ENCODE measurements at regions not wholly inside any gene's neighbourhood (a gene's known extent, or its start where the extent isn't known, plus 50 kb on each side); places are given as distances from the start of the nearest gene placed in this dataset.

- TF ChIP-seq POLR2A (IDR thresholded peaks at IDR 0.05), result no peak
- TF ChIP-seq CTCF (IDR thresholded peaks at IDR 0.05), result no peak
These were observed 107.2 kb downstream of the DACT2 start for GRCh38 chr6:168212362-168212761.

Measured in lower leg skin (tissue), 3 donors.